MCF 10A (cell line): ENCODE measurements at regions not wholly inside any gene's neighbourhood (a gene's known extent, or its start where the extent isn't known, plus 50 kb on each side); places are given as distances from the start of the nearest gene placed in this dataset.
A peak's percentile ranks its signal among the peaks of the same experiment; 100 is the strongest.

Experiments used
- BruUV-seq: library from RNA; stranded (reverse); fragments of 400-500 nt; replicated peaks from 2 replicates; lab custom pipeline; 2021; lab: Mats Ljungman, UMichigan
- CTCF ChIA-PET: fragments of 300-600 bp; sonication (Branson Sonifier 250); formaldehyde crosslinking; extraction: SDS; loops from one replicate; lab custom pipeline; 2021; ENCODE audit warnings: antibody characterized with exemption, inconsistent platforms; lab: Yijun Ruan, JAX
- POLR2A ChIA-PET: fragments of 300-600, 350-650 bp; sonication (Branson Sonifier 250); formaldehyde crosslinking; extraction: SDS; loops from one replicate; lab custom pipeline; 2020; ENCODE audit warnings: antibody characterized with exemption, inconsistent platforms; lab: Yijun Ruan, JAX
- DNase-seq: peaks from one replicate; pipeline ENCODE4 v3.0.0-alpha.2; 2018; ENCODE audit not compliant: unreplicated experiment
- H3K27ac Mint-ChIP-seq: one replicate; pipeline ENCODE4 v1.8.0; 2022; ENCODE audit warnings: mild to moderate bottlenecking, low read depth, mixed read lengths; ENCODE audit not compliant: unreplicated experiment
- H3K27me3 Mint-ChIP-seq: one replicate; pipeline ENCODE4 v1.8.0; 2022; ENCODE audit warnings: mixed read lengths; ENCODE audit not compliant: insufficient read depth, unreplicated experiment
- H3K36me3 Mint-ChIP-seq: one replicate; pipeline ENCODE4 v1.8.0; 2022; ENCODE audit warnings: mild to moderate bottlenecking, moderate library complexity, mixed read lengths; ENCODE audit not compliant: insufficient read depth, unreplicated experiment
- H3K4me1 Mint-ChIP-seq: one replicate; pipeline ENCODE4 v1.8.0; 2022; ENCODE audit warnings: mixed read lengths; ENCODE audit not compliant: insufficient read depth, unreplicated experiment
- H3K4me3 Mint-ChIP-seq: one replicate; pipeline ENCODE4 v1.8.0; 2022; ENCODE audit warnings: mild to moderate bottlenecking, moderate library complexity, mixed read lengths; ENCODE audit not compliant: unreplicated experiment
- H3K9me3 Mint-ChIP-seq: one replicate; pipeline ENCODE4 v1.8.0; 2022; ENCODE audit warnings: mixed read lengths; ENCODE audit not compliant: unreplicated experiment
- intact Hi-C: fragments of 100-400 bp; cut with micrococcal nuclease; formaldehyde crosslinking; loops from 2 replicates; pipeline ENCODE4 v1.14.1; 2022
- TF ChIP-seq, protein P1 (sequence below): fragments of 200-600 bp; IDR thresholded peaks from one replicate; pipeline ENCODE4 v1.8.0; 2022; ENCODE audit warnings: antibody characterized with exemption, mild to moderate bottlenecking; ENCODE audit not compliant: unreplicated experiment

DNA sequence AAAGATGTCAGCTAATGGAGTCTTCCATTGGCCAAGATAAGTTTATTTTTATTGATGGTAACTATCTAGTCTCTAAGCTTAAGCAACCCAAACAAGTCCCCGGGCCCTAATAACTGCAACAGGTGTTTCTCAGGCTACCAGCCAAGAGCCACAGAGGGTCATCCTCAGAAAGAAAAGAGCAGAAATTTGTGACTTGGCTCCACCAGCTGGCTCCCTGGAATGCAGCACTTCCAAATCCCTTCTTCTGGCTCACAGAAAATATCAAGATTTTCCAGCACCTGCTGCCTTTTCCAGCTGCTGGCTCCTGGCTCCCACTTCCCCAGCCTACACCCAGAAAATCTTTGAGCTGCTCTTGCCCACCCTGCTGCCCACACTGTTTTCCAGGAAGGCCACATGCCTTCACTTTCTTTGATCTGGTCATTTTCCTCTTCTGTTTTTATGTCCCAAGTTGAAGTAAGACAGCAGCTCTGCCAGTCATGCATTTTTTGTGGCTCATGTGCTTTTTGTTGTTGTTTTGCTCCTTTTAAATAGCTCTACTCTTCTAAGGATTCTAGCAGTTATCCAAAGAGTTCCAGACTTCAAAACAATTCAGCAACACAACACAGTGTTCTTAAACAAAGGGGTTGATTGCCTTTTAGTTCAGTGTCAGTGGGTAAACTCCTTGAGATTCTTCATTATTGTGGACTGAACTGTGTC is 151.0 kb upstream of the SMLR1 start:
- H3K9me3 Mint-ChIP-seq = no peaks in the 10 kb centered on the region
- DNase-seq = no peak
- POLR2A ChIA-PET = interaction anchor here (0.8 to 1.2 kb wide), 2 partner anchors 13 to 352 kb away, joined by 3 read pairs; no protein-coding TSS in a partner anchor
- intact Hi-C loops = no loop called here
- no peaks in the 10 kb centered on the region for H3K27me3 Mint-ChIP-seq
- no TSS peak for BruUV-seq
- H3K27ac Mint-ChIP-seq = no peak overlapping the region
- no peaks in the 10 kb centered on the region for H3K36me3 Mint-ChIP-seq
- H3K4me1 Mint-ChIP-seq = peaks cover 17% of the 10 kb centered on the region
- TF ChIP-seq, protein P1, sequence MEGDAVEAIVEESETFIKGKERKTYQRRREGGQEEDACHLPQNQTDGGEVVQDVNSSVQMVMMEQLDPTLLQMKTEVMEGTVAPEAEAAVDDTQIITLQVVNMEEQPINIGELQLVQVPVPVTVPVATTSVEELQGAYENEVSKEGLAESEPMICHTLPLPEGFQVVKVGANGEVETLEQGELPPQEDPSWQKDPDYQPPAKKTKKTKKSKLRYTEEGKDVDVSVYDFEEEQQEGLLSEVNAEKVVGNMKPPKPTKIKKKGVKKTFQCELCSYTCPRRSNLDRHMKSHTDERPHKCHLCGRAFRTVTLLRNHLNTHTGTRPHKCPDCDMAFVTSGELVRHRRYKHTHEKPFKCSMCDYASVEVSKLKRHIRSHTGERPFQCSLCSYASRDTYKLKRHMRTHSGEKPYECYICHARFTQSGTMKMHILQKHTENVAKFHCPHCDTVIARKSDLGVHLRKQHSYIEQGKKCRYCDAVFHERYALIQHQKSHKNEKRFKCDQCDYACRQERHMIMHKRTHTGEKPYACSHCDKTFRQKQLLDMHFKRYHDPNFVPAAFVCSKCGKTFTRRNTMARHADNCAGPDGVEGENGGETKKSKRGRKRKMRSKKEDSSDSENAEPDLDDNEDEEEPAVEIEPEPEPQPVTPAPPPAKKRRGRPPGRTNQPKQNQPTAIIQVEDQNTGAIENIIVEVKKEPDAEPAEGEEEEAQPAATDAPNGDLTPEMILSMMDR = no peak
- CTCF ChIA-PET = interaction anchor here (0.5 to 2.1 kb wide), 6 partner anchors 22 to 354 kb away, joined by 3 to 11 read pairs (median 3); no protein-coding TSS in a partner anchor
- H3K4me3 Mint-ChIP-seq = no peak overlapping the region

DNA sequence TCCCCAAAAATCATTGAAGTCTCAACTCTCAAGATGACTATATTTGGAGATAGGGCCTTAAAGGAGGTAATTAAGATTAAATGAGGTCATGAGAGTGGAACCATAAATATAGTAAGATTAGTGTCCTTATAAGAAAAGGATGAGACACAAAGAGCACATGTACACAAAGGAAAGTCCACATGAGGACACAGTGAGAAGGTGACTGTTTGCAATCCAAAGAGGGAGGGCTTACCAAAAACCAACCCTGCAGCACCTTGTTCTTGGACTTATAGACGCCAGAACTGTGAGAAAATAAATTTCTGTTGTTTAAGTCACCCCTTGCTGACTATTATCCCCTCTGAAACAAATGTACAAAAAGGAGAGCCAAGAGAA is 150.4 kb upstream of the SMLR1 start:
- intact Hi-C loops = no loop called here
- Mint-ChIP-seq H3K27me3 (no peaks in the 10 kb centered on the region), H3K4me3 (no peak overlapping the region), H3K9me3 (no peaks in the 10 kb centered on the region), H3K36me3 (no peaks in the 10 kb centered on the region), H3K27ac (no peak overlapping the region), H3K4me1 (peaks cover 17% of the 10 kb centered on the region)
- TF ChIP-seq, protein P1 = no peak
- DNase-seq = no peak
- POLR2A ChIA-PET = interaction anchor here (0.8 kb wide), 1 partner anchor 13 kb away, joined by 3 read pairs; no protein-coding TSS in a partner anchor
- CTCF ChIA-PET = interaction anchor here (0.5 to 2.1 kb wide), 5 partner anchors 21 to 355 kb away, joined by 3 to 11 read pairs (median 3); no protein-coding TSS in a partner anchor
- no TSS peak for BruUV-seq

DNA sequence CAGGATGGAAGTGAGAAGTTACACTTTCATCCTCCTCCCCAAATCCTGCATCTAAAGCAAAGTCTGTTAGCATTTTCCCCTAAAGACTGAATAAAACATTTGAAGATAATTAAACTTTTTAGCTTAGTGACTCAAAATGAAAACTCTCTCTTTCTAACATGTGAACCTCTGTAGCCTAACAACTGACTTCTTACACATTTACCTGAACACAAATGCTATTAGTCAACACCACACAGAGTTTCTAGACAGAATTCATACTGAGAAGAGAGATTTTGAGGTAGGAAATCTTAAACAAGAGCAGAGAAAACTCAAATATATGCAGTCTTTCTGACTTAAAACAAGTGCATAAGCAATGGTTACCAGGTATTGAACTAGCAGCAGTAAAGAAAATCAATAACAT is 149.9 kb upstream of the SMLR1 start:
- DNase-seq = no peak
- no peaks in the 10 kb centered on the region for H3K36me3 Mint-ChIP-seq
- ChIA-PET CTCF (interaction anchor here (1.1 kb wide), 1 partner anchor 21 kb away, joined by 3 read pairs; no protein-coding TSS in a partner anchor), POLR2A (no interaction called here)
- intact Hi-C loops = no loop called here
- no peaks in the 10 kb centered on the region for H3K27me3 Mint-ChIP-seq
- BruUV-seq = no TSS peak
- no peak overlapping the region for H3K27ac Mint-ChIP-seq
- H3K4me1 Mint-ChIP-seq = peaks cover 17% of the 10 kb centered on the region
- H3K4me3 Mint-ChIP-seq = no peak overlapping the region
- H3K9me3 Mint-ChIP-seq = no peaks in the 10 kb centered on the region
- TF ChIP-seq, protein P1 = no peak

DNA sequence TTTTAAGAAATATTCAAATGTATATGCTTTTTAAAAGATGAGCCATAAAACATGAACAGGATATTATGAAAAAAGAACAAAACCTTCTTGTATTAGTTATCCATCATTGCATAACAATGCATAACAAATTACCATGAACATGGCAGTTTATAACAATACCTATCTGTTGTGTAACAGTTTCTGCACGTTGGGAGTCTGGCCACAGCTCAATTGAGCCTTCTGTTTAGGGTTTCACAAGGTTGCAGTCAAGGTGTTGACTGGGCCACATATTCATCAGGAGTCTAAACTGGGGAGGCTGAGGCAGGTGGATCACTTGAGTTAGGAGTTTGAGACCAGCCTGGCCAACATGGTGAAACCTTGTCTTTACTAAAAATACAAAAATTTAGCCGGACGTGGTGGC is 149.4 kb upstream of the SMLR1 start:
- CTCF ChIA-PET = interaction anchor here (0.6 to 1.1 kb wide), 2 partner anchors 21 to 24 kb away, joined by 3 read pairs; no protein-coding TSS in a partner anchor
- Mint-ChIP-seq H3K4me3 (no peak overlapping the region), H3K27ac (no peak overlapping the region), H3K9me3 (no peaks in the 10 kb centered on the region), H3K36me3 (no peaks in the 10 kb centered on the region), H3K4me1 (peaks cover 17% of the 10 kb centered on the region), H3K27me3 (no peaks in the 10 kb centered on the region)
- POLR2A ChIA-PET = interaction anchor here (0.6 kb wide), 1 partner anchor 500 kb away, joined by 3 read pairs; no protein-coding TSS in a partner anchor
- intact Hi-C loops = no loop called here
- DNase-seq = peak; percentile 53
- no TSS peak for BruUV-seq
- TF ChIP-seq, protein P1 = no peak
